GM18907 (cell line): ENCODE measurements at regions not wholly inside any gene's neighbourhood (a gene's known extent, or its start where the extent isn't known, plus 50 kb on each side); places are given as distances from the start of the nearest gene placed in this dataset.
A peak's percentile ranks its signal among the peaks of the same experiment; 100 is the strongest.
"Not testable (repeated sequence)": the region's sequence is repeated elsewhere in the genome, so short reads cannot be mapped to it uniquely, and the experiment has no call there.

Experiments
- ATAC-seq: cut with Tn5 transposase; IDR thresholded peaks from one replicate; pipeline ENCODE4 v1.9.1; 2021; ENCODE audit warnings: mild to moderate bottlenecking, moderate library complexity; ENCODE audit not compliant: unreplicated experiment

- ATAC-seq, result no peak
Measured at GRCh38 chr10:55183993-55184392, 383.0 kb upstream of the PCDH15 start.

- ATAC-seq, result no peak
Measured at GRCh38 chr10:55180357-55180756, 379.3 kb upstream of the PCDH15 start.

DNA sequence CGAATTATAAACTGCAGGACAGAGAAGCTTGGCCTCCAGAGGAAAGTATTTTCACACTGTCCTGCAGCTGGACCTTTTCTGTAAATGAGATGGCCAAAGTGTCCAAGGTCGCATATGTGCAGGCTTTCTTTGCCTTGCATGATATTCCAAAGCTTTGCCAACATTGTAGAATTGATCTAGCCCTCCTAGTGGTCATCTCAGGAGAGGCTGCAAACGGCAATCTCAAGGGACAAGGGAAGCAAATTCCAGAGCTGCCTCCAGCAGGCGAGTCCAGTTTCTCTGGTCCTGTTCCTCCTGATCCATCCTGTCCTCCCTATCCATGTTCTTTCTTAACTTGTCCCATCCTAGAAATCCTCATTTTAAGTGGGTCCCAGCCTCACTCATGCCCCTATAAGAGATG, 373.4 kb upstream of the PCDH15 start:
- no peak for ATAC-seq

- ATAC-seq, result no peak
Measured at GRCh38 chr10:55169493-55169892, 368.5 kb upstream of the PCDH15 start.

DNA sequence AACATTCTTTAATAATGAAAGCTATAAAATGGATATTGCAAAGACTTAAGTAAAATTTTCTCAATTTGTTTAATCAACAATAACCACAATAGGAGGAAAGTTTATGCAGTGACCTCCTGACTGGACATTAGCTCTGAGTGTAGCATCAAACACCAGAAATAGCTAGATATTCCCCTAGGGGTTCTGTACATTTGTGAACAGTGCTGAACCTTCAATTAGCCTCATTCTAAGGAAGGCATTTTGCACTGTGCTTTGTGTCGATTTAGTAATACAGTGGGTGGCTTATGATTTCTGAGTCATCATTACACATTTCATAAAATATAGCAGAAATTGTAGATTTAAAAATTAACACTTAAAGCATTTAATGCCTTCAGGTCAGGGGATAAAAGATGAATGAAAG, 367.3 kb upstream of the PCDH15 start:
- ATAC-seq, result no peak

DNA sequence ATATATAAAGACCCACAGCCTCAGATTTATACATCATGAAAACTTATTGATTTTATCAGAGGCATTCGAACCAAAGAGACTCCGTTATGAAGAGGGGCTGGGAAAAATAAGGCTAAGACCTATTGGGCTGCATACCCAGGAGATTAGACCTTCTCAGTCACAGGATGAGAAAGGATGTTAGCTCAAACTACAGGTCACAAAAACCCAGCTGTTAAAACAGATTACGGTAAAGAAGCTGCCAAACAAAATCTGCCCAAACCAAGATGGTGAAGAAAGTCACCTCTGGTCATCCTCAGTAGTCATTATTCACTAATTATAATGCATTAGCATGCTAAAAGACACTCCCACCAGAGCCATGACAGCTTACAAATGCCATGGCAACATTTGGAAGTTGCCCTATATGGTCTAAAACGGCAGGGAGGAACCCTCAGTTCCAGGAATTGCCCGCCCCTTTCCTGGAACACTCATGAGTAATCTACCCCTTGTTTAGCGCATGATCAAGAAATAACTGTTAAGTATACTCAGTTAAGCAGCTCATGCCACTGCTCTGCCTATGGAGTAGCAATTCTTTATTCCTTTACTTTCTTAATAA, 362.5 kb upstream of the PCDH15 start:
- no peak for ATAC-seq

- not testable (repeated sequence) for ATAC-seq
Measured at GRCh38 chr10:55162321-55162720, 361.3 kb upstream of the PCDH15 start.

DNA sequence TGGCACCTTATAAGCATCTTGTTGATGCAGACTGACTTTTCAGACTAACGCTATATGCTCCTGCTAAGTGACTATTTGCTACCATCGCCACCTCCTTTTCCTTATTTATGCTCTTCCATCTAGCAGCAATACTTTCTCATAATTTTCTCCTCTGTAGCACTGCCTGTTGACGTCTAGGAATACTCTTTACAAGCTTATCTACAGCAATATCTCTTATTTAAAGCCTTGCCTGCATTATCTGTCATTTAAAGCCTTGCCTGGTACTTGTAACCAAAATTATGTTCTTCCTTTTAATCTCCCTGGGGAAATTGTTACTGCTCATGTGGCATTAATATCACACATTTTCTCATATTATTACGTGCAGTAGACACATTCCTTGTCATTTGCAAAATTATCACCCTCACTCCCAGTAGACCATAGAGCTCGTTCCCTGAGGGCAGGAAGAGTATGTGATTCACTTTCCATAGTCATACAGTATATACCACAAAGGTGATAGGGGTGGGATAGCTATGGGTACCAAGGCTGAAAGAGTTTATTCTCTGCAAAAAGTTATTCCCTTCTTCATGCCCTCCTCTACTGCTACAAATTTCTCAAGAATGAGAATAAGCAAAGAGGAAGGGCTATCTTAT, 359.7 kb upstream of the PCDH15 start:
- ATAC-seq, result no peak

GRCh38 chr10:55158633-55159032, 357.6 kb upstream of the PCDH15 start:
- ATAC-seq, result no peak

GRCh38 chr10:55146032-55146431, 345.0 kb upstream of the PCDH15 start:
- no peak for ATAC-seq

DNA sequence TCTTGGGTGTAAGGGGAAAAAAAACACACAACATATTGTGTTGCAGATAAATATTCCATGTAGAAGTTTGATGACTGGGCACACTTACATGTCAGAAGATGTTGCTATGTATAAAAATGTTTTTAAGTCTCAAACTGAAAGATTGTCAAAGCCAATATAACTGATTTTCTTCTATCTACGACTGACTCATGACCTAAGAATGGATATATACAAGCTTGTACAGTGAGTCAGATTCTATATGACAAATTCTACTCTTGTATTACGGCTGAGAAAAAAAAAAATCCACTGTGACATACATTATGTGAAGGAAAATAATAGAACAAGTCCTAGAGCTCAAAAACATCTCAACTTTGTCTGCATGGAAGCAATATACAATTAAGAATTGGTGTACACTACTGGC, 343.0 kb upstream of the PCDH15 start:
- no peak for ATAC-seq

DNA sequence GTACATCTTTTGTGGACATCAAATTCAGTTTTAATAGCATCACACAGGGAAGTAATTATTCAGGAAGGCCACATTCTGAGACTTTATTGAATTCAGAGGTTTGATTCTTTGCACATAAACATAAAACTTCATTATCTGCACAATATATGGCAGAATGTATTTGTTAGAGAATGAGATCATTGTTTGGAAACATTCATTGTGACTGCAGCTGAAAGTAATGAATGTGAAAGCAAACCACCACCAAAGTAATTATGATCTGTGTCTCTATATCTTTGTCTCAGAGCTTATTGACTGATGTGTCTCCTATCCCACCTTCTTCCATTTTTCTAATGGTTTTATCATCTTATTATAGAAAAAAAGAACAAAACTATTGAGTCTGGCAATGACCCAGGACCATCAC, 340.9 kb upstream of the PCDH15 start:
- no peak for ATAC-seq

DNA sequence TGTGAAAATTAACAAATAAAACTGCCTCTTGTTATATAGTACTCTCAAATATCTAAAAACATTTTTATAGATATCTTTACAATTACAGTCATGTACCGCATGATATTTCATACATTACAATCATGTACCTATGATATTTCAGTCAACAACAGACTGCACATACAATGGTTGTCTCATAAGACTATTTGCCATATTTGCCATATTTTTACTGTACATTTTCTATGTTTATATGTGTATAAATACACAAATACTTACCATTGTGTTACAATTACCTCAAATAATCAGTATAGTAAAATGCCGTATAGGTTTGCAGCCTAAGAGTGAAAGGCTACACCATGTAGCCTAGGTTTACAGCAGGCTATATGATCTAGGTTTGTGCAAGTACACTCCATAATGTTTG, 336.0 kb upstream of the PCDH15 start:
- no peak for ATAC-seq

GRCh38 chr10:55104738-55105137, 303.7 kb upstream of the PCDH15 start:
- no peak for ATAC-seq

- ATAC-seq, result no peak
Measured at GRCh38 chr10:55098452-55098851, 297.4 kb upstream of the PCDH15 start.

GRCh38 chr10:55091691-55092328, 290.8 kb upstream of the PCDH15 start:
- ATAC-seq, result peak; percentile 60

- ATAC-seq, result no peak
Measured at GRCh38 chr10:55078121-55078520, 277.1 kb upstream of the PCDH15 start.

- ATAC-seq, result no peak
Measured at GRCh38 chr10:55065185-55065584, 264.2 kb upstream of the PCDH15 start.

- no peak for ATAC-seq
Measured at GRCh38 chr10:55063811-55064210, 262.8 kb upstream of the PCDH15 start.

GRCh38 chr10:55062349-55062748, 261.3 kb upstream of the PCDH15 start:
- ATAC-seq, result no peak

- ATAC-seq, result no peak
Measured at GRCh38 chr10:55058800-55059199, 257.8 kb upstream of the PCDH15 start.

DNA sequence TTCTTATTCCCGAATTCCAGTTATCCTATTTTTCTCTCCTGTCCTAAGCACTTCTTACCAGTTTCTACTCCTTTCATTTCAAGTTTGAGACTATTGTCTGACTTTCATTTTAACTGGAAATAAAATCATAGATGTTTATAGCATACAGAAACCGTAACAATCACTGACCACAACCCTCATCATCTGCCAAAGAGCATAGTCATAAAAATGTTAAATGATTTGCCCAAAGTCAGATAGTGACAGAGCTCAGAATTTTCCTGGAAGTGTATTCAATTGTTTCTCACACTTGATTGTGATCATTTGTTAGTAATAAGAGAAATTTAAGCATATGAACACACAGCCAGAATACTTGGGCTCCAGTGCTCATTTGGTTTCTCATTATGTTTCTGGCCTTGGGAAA, 250.5 kb upstream of the PCDH15 start:
- ATAC-seq, result no peak
